ENCODE measurements at regions not wholly inside any gene's neighbourhood (a gene's known extent, or its start where the extent isn't known, plus 50 kb on each side); places are given as distances from the start of the nearest gene placed in this dataset.
"Not testable (repeated sequence)": the region's sequence is repeated elsewhere in the genome, so short reads cannot be mapped to it uniquely, and the experiment has no call there.

- DNase-seq: no peak
Observed at GRCh38 chr12:89870413-89871184, 162.0 kb upstream of the ATP2B1 start.

GRCh38 chr12:89867611-89868010, 159.0 kb upstream of the ATP2B1 start:
- DNase-seq: not testable (repeated sequence)

- no peak for DNase-seq
Observed at GRCh38 chr12:89864411-89864810, 155.8 kb upstream of the ATP2B1 start.

- DNase-seq: no peak
Observed at GRCh38 chr12:89863968-89864367, 155.3 kb upstream of the ATP2B1 start.

GRCh38 chr12:89863493-89863938, 154.9 kb upstream of the ATP2B1 start:
- DNase-seq: peak; percentile 32

GRCh38 chr12:89862511-89863445, 154.1 kb upstream of the ATP2B1 start:
- DNase-seq: no peak

- DNase-seq: no peak
Observed at GRCh38 chr12:89861086-89861485, 152.4 kb upstream of the ATP2B1 start.

GRCh38 chr12:89859508-89860220, 151.0 kb upstream of the ATP2B1 start:
- no peak for DNase-seq

GRCh38 chr12:89858718-89859117, 150.1 kb upstream of the ATP2B1 start:
- no peak for DNase-seq

- no peak for DNase-seq
Observed at GRCh38 chr12:89857652-89858274, 149.1 kb upstream of the ATP2B1 start.

- no peak for DNase-seq
Observed at GRCh38 chr12:89856431-89856830, 147.8 kb upstream of the ATP2B1 start.

GRCh38 chr12:89848732-89849131, 140.1 kb upstream of the ATP2B1 start:
- DNase-seq: no peak

- no peak for DNase-seq
Observed at GRCh38 chr12:89846473-89847055, 137.9 kb upstream of the ATP2B1 start.

- no peak for DNase-seq
Observed at GRCh38 chr12:89845767-89846166, 137.1 kb upstream of the ATP2B1 start.

- no peak for DNase-seq
Observed at GRCh38 chr12:89845366-89845765, 136.7 kb upstream of the ATP2B1 start.

- no peak for DNase-seq
Observed at GRCh38 chr12:89844539-89844938, 135.9 kb upstream of the ATP2B1 start.

GRCh38 chr12:89840162-89840922, 131.7 kb upstream of the ATP2B1 start:
- no peak for DNase-seq

GRCh38 chr12:89839444-89839843, 130.8 kb upstream of the ATP2B1 start:
- DNase-seq: no peak

- no peak for DNase-seq
Observed at GRCh38 chr12:89838833-89839232, 130.2 kb upstream of the ATP2B1 start.

GRCh38 chr12:89836026-89836425, 127.4 kb upstream of the ATP2B1 start:
- no peak for DNase-seq

GRCh38 chr12:89834676-89835075, 126.0 kb upstream of the ATP2B1 start:
- no peak for DNase-seq

Data from activated CD4-positive, alpha-beta T cell treated with anti-CD3 and anti-CD28 coated beads for 1 hour (primary cell).